Keratinocyte (primary cell): ENCODE measurements at regions not wholly inside any gene's neighbourhood (a gene's known extent, or its start where the extent isn't known, plus 50 kb on each side); places are given as distances from the start of the nearest gene placed in this dataset.

Experiments used
- EZH2 ChIP-seq: IDR thresholded peaks from one replicate; pipeline ENCODE4 v1.6.1; 2012; ENCODE audit warnings: inconsistent platforms, mild to moderate bottlenecking, low read length, moderate library complexity
- TF ChIP-seq, protein P1 (sequence below), 3 experiments: IDR thresholded peaks in 1 of 3; conservative IDR thresholded peaks in 1 of 3; optimal IDR thresholded peaks in 1 of 3; 2 replicates in 2 of 3; 3 replicates in 1 of 3; pipeline versions ENCODE3 to v1.5.1; 2011; ENCODE audit warnings: low read length in 3 of 3, mild to moderate bottlenecking in 3 of 3, moderate library complexity in 2 of 3, control low read depth in 1 of 3, inconsistent platforms in 1 of 3; ENCODE audit not compliant: insufficient read depth in 2 of 3; ENCODE audit errors: extremely low read depth in 1 of 3

DNA sequence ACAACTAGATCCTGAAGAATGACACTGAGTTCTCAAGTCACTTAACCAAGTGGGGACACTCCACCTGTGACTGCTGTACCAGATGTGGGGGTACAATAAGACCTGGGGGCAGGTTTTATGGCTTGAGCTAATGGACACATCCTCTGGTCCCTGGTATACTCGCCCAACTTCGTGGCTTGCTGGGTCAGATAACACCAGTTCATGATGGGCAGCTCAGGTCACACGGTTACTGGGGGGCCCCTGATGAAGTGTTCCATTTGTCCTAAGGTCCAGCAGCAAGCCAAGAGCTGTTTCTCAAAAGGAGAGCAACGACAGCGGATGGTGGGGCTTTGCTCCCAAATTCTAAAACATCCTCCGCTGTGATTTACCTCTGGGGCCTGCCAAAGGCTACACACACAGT, 1368.4 kb downstream of the BRD1 start:
- TF ChIP-seq EZH2: no peak
- TF ChIP-seq, protein P1, sequence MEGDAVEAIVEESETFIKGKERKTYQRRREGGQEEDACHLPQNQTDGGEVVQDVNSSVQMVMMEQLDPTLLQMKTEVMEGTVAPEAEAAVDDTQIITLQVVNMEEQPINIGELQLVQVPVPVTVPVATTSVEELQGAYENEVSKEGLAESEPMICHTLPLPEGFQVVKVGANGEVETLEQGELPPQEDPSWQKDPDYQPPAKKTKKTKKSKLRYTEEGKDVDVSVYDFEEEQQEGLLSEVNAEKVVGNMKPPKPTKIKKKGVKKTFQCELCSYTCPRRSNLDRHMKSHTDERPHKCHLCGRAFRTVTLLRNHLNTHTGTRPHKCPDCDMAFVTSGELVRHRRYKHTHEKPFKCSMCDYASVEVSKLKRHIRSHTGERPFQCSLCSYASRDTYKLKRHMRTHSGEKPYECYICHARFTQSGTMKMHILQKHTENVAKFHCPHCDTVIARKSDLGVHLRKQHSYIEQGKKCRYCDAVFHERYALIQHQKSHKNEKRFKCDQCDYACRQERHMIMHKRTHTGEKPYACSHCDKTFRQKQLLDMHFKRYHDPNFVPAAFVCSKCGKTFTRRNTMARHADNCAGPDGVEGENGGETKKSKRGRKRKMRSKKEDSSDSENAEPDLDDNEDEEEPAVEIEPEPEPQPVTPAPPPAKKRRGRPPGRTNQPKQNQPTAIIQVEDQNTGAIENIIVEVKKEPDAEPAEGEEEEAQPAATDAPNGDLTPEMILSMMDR (optimal IDR thresholded peaks at IDR 0.05 in 1 of 3, IDR thresholded peaks at IDR 0.05 in 1 of 3, conservative IDR thresholded peaks at IDR 0.05 in 1 of 3; ENCODE audit: extremely low read depth in 1 of 3, insufficient read depth in 2 of 3, low read length in 3 of 3): no peak
